ENCODE measurements at regions not wholly inside any gene's neighbourhood (a gene's known extent, or its start where the extent isn't known, plus 50 kb on each side); places are given as distances from the start of the nearest gene placed in this dataset.
"Not testable (repeated sequence)": the region's sequence is repeated elsewhere in the genome, so short reads cannot be mapped to it uniquely, and the experiment has no call there.

DNA sequence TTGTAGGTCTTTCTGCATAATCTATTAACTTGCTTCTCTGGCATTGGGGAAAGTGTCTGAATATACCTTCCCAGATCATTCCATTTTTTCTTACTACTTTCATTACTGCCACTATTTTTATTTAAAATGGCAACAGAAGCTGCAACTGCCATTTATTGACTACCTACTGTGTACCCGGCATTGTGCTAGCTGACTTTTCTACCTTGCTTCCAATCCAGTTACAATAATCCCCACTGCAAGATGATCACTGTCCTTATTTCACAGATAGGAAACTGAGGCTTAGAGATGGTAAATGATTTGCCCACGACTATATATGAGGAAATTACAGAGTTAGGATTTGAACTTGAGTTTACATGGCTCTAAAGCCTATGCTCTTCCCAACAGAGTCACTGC, 129.0 kb downstream of the MAP3K7 start:
- no peak for ATAC-seq (replicated peaks in 1 of 4)
- peak overlapping the region; percentile 93 for H3K27ac Mint-ChIP-seq

DNA sequence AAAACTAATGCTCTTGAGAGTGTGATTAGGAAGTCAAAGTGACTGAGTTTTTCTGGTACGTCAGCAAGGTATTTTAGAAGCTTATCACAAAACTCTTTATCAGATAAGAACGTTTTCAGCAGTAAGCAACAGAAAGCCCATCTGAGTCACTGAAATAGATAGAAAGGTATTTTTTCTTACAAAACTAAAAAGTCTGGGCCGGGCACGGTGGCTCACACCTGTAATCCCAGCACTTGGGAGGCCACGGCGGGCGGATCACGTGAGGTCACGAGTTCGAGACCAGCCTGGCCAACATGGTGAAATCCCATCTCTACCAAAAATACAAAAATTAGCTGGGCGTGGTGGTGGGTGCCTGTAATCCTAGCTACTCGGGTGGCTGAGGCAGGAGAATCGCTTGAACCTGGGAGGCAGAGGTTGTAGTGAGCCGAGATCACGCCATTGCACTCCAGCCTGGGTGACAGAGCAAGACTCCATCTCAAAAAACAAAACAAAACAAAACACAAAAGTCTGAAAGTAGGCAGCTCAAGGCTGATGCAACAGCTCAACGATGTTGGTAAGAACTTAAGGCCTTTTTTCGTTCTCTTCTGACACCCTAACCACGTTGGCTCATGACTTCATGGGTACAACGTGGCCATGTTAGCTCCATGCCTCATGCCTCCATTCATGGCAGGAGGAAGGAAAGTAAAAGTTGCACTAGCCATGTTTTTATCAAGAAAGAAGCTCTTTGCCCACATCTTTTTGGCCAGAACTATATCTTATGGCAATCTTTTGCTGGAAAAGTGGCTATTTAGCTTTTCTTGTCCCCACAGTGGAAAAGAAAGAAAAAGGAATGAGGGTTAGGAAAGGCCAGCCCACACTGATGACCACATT, 129.6 kb downstream of the MAP3K7 start:
- H3K27ac Mint-ChIP-seq, result peak overlapping the region; percentile 93
- not testable (repeated sequence) for H3K9me3 ChIP-seq; H3K36me3 ChIP-seq (ENCODE audit: control insufficient read depth in 2 of 2, extremely low read depth in 1 of 2, insufficient read depth in 1 of 2, low read length in 1 of 2); H3K9me3 Mint-ChIP-seq; H3K4me3 Mint-ChIP-seq; H3K27ac ChIP-seq (ENCODE audit: low read length); H3K4me3 ChIP-seq (ENCODE audit: control insufficient read depth in 1 of 2, extremely low read depth in 1 of 2, low read length in 1 of 2); H3K27me3 Mint-ChIP-seq; H3K27me3 ChIP-seq (replicated peaks in 1 of 2; ENCODE audit: control insufficient read depth in 2 of 2, extremely low read depth in 1 of 2, insufficient read depth in 2 of 2, low read length in 1 of 2); DNase-seq; H3K36me3 Mint-ChIP-seq
- peaks cover 2 to 26% of the 10 kb centered on the region in 2 experiments for H3K4me1 ChIP-seq (ENCODE audit: control insufficient read depth in 1 of 2, extremely low read depth in 1 of 2, insufficient read depth in 2 of 2, low read length in 2 of 2)
- WGBS (ENCODE audit: insufficient coverage), result 99% methylated on average over 9 of the region's 19 CpGs
- CTCF ChIA-PET, result interaction anchor here in 1 of 2 donors (1.5 to 1.6 kb wide), 2 partner anchors 64 to 517 kb away, joined by 4 to 8 read pairs; no protein-coding TSS in a partner anchor
- H3K4me1 Mint-ChIP-seq, result peaks cover 38 to 50% (median 39%) of the 10 kb centered on the region in 3 donors
- ATAC-seq (replicated peaks in 1 of 4), result peak in 1 of 4 experiments; percentile 37
- POLR2A ChIA-PET, result interaction anchor here in 1 of 2 donors (0.6 kb wide), 2 partner anchors 152 to 700 kb away, joined by 3 to 6 read pairs; no protein-coding TSS in a partner anchor

More for the DNA sequence above, 129.0 kb downstream of the MAP3K7 start:
- H3K4me3 ChIP-seq (ENCODE audit: control insufficient read depth in 1 of 2, extremely low read depth in 1 of 2, low read length in 1 of 2), result no peak overlapping the region
- no peak for DNase-seq
- no peaks in the 10 kb centered on the region for H3K36me3 ChIP-seq (ENCODE audit: control insufficient read depth in 2 of 2, extremely low read depth in 1 of 2, insufficient read depth in 1 of 2, low read length in 1 of 2)
- H3K4me1 Mint-ChIP-seq, result peaks cover 43 to 55% (median 44%) of the 10 kb centered on the region in 3 donors
- H3K27me3 ChIP-seq (replicated peaks in 1 of 2; ENCODE audit: control insufficient read depth in 2 of 2, extremely low read depth in 1 of 2, insufficient read depth in 2 of 2, low read length in 1 of 2), result no peaks in the 10 kb centered on the region
- H3K27ac ChIP-seq (ENCODE audit: low read length), result no peak overlapping the region
- peak overlapping the region in 2 of 3 donors; percentile 62 to 73 for H3K4me3 Mint-ChIP-seq
- H3K9me3 ChIP-seq, result no peaks in the 10 kb centered on the region
- CTCF ChIA-PET, result interaction anchor here in 1 of 2 donors (1.5 kb wide), 1 partner anchor 20 kb away, joined by 3 read pairs; no protein-coding TSS in a partner anchor
- H3K9me3 Mint-ChIP-seq, result no peaks in the 10 kb centered on the region
- H3K27me3 Mint-ChIP-seq, result no peaks in the 10 kb centered on the region
- POLR2A ChIA-PET, result interaction anchor here in 1 of 2 donors (0.6 kb wide), 1 partner anchor 701 kb away, joined by 6 read pairs; no protein-coding TSS in a partner anchor
- H3K36me3 Mint-ChIP-seq, result no peaks in the 10 kb centered on the region
- 100% methylated on average over 1 of the region's 2 CpGs for WGBS (ENCODE audit: insufficient coverage)
- peaks cover 2 to 29% of the 10 kb centered on the region in 2 experiments for H3K4me1 ChIP-seq (ENCODE audit: control insufficient read depth in 1 of 2, extremely low read depth in 1 of 2, insufficient read depth in 2 of 2, low read length in 2 of 2)

DNA sequence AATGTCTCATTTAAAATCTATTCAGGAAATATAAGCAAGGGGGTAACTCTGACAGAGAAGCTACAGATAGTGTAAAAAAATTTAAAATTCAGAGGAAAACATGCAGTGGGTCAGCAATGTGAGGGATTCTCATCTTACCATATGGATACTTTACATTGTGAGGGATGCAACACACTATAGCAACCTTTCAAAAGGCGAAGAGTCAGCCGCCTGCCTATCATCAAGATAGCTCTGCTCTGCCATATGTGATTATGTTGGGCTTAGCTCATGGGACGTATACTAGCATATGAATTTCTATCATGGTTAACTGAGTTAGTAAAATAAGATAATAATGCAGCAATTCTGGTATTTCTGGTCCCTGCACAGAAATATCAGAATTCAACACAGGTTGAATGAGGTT, 130.9 kb downstream of the MAP3K7 start:
- no peaks in the 10 kb centered on the region for H3K27me3 Mint-ChIP-seq
- no peaks in the 10 kb centered on the region for H3K9me3 ChIP-seq
- no peak overlapping the region for H3K27ac Mint-ChIP-seq
- H3K4me1 ChIP-seq (ENCODE audit: control insufficient read depth in 1 of 2, extremely low read depth in 1 of 2, insufficient read depth in 2 of 2, low read length in 2 of 2), result peaks cover 2 to 26% of the 10 kb centered on the region in 2 experiments
- ATAC-seq (replicated peaks in 1 of 4), result no peak
- H3K4me3 ChIP-seq (ENCODE audit: control insufficient read depth in 1 of 2, extremely low read depth in 1 of 2, low read length in 1 of 2), result no peak overlapping the region
- no peaks in the 10 kb centered on the region for H3K9me3 Mint-ChIP-seq
- ChIA-PET CTCF (interaction anchor here (0.5 to 1.6 kb wide), 6 partner anchors 25 to 532 kb away, joined by 3 to 8 read pairs (median 4); no protein-coding TSS in a partner anchor), POLR2A (no interaction called here)
- no CpG with 5 or more reads among the region's 3 CpGs for WGBS (ENCODE audit: insufficient coverage)
- DNase-seq, result no peak
- no peak overlapping the region for H3K27ac ChIP-seq (ENCODE audit: low read length)
- H3K4me3 Mint-ChIP-seq, result no peak overlapping the region
- no peaks in the 10 kb centered on the region for H3K27me3 ChIP-seq (replicated peaks in 1 of 2; ENCODE audit: control insufficient read depth in 2 of 2, extremely low read depth in 1 of 2, insufficient read depth in 2 of 2, low read length in 1 of 2)
- peaks cover 29 to 43% (median 36%) of the 10 kb centered on the region in 3 donors for H3K4me1 Mint-ChIP-seq
- no peaks in the 10 kb centered on the region for H3K36me3 ChIP-seq (ENCODE audit: control insufficient read depth in 2 of 2, extremely low read depth in 1 of 2, insufficient read depth in 1 of 2, low read length in 1 of 2)
- H3K36me3 Mint-ChIP-seq, result no peaks in the 10 kb centered on the region

DNA sequence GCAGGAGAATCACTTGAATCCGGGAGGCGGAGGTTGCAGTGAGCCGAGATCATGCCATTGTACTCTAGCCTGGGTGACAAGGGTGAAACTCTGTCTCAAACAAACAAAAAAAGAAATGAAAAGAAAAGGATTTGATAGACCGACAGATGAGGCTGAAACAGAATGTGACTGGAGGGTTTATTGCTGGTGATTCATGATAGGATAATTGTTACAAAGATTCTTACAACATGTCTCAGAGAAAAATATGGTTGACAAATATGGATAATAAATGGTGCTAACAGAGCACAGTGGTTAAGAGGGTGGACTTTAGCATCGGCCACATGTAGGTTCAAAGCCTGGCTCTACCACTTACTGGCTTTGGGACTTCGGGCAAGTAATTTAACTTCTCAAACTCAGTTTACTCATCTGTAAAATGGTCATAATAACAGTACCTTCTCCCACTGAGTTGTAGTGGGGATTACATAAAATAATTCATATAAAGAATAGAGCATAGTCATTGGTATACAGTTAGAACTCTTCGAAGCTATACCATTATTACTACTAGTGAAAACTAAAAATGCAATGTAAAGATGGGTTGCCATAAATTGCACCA, 131.9 kb downstream of the MAP3K7 start:
- Mint-ChIP-seq H3K4me3 (no peak overlapping the region), H3K36me3 (no peaks in the 10 kb centered on the region), H3K27me3 (no peaks in the 10 kb centered on the region), H3K4me1 (peaks cover 20 to 34% (median 28%) of the 10 kb centered on the region in 3 donors), H3K9me3 (no peaks in the 10 kb centered on the region), H3K27ac (no peak overlapping the region)
- POLR2A ChIA-PET, result interaction anchor here in 1 of 2 donors (0.6 kb wide), 1 partner anchor 164 kb away, joined by 5 read pairs; no protein-coding TSS in a partner anchor
- Histone ChIP-seq H3K4me1 (ENCODE audit: control insufficient read depth in 1 of 2, extremely low read depth in 1 of 2, insufficient read depth in 2 of 2, low read length in 2 of 2) (peaks cover 0 to 18% of the 10 kb centered on the region in 2 experiments), H3K4me3 (ENCODE audit: control insufficient read depth in 1 of 2, extremely low read depth in 1 of 2, low read length in 1 of 2) (no peak overlapping the region), H3K27ac (ENCODE audit: low read length) (no peak overlapping the region), H3K27me3 (replicated peaks in 1 of 2; ENCODE audit: control insufficient read depth in 2 of 2, extremely low read depth in 1 of 2, insufficient read depth in 2 of 2, low read length in 1 of 2) (no peaks in the 10 kb centered on the region), H3K9me3 (no peaks in the 10 kb centered on the region), H3K36me3 (ENCODE audit: control insufficient read depth in 2 of 2, extremely low read depth in 1 of 2, insufficient read depth in 1 of 2, low read length in 1 of 2) (no peaks in the 10 kb centered on the region)
- 92% methylated on average over 2 of the region's 7 CpGs for WGBS (ENCODE audit: insufficient coverage)
- DNase-seq (no peak), ATAC-seq (replicated peaks in 1 of 4) (no peak)
- CTCF ChIA-PET, result no interaction called here

DNA sequence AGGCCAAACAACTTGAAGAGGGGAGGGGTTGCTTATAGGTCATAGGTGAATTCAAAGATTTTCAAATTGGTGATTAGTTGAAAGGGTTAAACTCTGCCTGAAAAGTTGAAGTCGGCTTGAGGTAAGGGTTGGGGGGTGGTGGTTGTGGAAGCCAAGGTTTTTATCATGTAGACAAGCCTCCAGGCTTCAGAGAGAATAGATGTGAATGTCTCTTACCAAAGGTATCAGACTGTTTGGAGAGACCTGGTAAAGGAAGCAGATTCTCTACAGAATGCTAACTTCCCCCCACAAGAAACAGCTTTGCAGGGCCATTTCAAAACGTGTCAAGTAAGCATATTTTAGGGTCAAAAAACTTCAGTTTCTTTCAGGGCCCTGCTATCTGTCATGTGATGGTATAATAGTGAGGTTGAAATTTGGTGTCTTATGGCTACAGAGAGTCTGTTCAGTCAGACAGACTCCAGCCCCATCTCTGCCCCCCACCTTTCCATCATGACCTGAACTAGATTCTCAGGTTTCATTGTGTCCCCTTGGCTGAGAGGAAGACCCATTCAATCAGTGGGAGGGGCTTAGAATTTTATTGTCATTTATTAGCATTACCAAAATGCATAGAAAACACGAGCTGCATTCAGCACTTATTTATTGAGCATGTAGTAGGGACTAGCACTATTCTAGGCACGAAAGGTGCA, 136.5 kb downstream of the MAP3K7 start:
- WGBS (ENCODE audit: insufficient coverage), result 67% methylated on average over 3 of the region's 4 CpGs
- ChIA-PET CTCF (interaction anchor here in 1 of 2 donors (1.5 kb wide), 1 partner anchor 27 kb away, joined by 3 read pairs; no protein-coding TSS in a partner anchor), POLR2A (no interaction called here)

DNA sequence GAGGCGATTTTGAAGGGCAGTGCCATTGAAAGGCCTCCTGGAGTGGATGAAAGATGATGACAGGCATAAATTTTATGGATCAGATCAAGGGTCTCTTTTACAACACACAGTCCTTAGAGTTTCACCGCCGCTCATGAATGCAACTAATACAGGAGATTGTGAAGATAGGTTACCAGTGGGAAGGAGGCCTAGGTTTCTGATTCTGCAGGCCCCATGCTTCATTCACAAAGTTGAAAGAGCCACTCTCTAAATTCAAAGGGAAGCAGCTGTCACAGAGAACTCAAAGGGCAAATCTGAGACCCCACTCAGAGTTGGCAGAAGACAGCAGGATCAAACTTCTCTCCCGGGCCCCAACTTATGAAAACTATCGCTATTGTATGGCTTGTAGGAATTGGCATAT, 137.6 kb downstream of the MAP3K7 start:
- H3K9me3 Mint-ChIP-seq, result no peaks in the 10 kb centered on the region
- Histone ChIP-seq H3K27ac (ENCODE audit: low read length) (no peak overlapping the region), H3K36me3 (ENCODE audit: control insufficient read depth in 2 of 2, extremely low read depth in 1 of 2, insufficient read depth in 1 of 2, low read length in 1 of 2) (no peaks in the 10 kb centered on the region), H3K27me3 (replicated peaks in 1 of 2; ENCODE audit: control insufficient read depth in 2 of 2, extremely low read depth in 1 of 2, insufficient read depth in 2 of 2, low read length in 1 of 2) (no peaks in the 10 kb centered on the region), H3K9me3 (no peaks in the 10 kb centered on the region), H3K4me1 (ENCODE audit: control insufficient read depth in 1 of 2, extremely low read depth in 1 of 2, insufficient read depth in 2 of 2, low read length in 2 of 2) (no peaks in the 10 kb centered on the region), H3K4me3 (ENCODE audit: control insufficient read depth in 1 of 2, extremely low read depth in 1 of 2, low read length in 1 of 2) (no peak overlapping the region)
- ATAC-seq (replicated peaks in 1 of 4) (no peak), DNase-seq (no peak)
- POLR2A ChIA-PET, result no interaction called here
- no peak overlapping the region for H3K4me3 Mint-ChIP-seq
- H3K36me3 Mint-ChIP-seq, result no peaks in the 10 kb centered on the region
- CTCF ChIA-PET, result interaction anchor here in 1 of 2 donors (1.5 kb wide), 1 partner anchor 28 kb away, joined by 3 read pairs; no protein-coding TSS in a partner anchor
- no peak overlapping the region for H3K27ac Mint-ChIP-seq
- peaks cover 9 to 13% (median 12%) of the 10 kb centered on the region in 3 donors for H3K4me1 Mint-ChIP-seq
- no peaks in the 10 kb centered on the region for H3K27me3 Mint-ChIP-seq
- WGBS (ENCODE audit: insufficient coverage), result 60% methylated on average over 1 of the region's 5 CpGs

More for the DNA sequence above, 136.5 kb downstream of the MAP3K7 start:
- H3K9me3 Mint-ChIP-seq, result no peaks in the 10 kb centered on the region
- no peaks in the 10 kb centered on the region for H3K27me3 ChIP-seq (replicated peaks in 1 of 2; ENCODE audit: control insufficient read depth in 2 of 2, extremely low read depth in 1 of 2, insufficient read depth in 2 of 2, low read length in 1 of 2)
- no peak for DNase-seq
- H3K36me3 ChIP-seq (ENCODE audit: control insufficient read depth in 2 of 2, extremely low read depth in 1 of 2, insufficient read depth in 1 of 2, low read length in 1 of 2), result no peaks in the 10 kb centered on the region
- H3K4me3 ChIP-seq (ENCODE audit: control insufficient read depth in 1 of 2, extremely low read depth in 1 of 2, low read length in 1 of 2), result no peak overlapping the region
- no peaks in the 10 kb centered on the region for H3K27me3 Mint-ChIP-seq
- no peaks in the 10 kb centered on the region for H3K9me3 ChIP-seq
- H3K4me3 Mint-ChIP-seq, result no peak overlapping the region
- H3K36me3 Mint-ChIP-seq, result no peaks in the 10 kb centered on the region
- H3K27ac Mint-ChIP-seq, result no peak overlapping the region
- no peaks in the 10 kb centered on the region for H3K4me1 ChIP-seq (ENCODE audit: control insufficient read depth in 1 of 2, extremely low read depth in 1 of 2, insufficient read depth in 2 of 2, low read length in 2 of 2)
- no peak overlapping the region for H3K27ac ChIP-seq (ENCODE audit: low read length)
- H3K4me1 Mint-ChIP-seq, result peaks cover 0 to 4% (median 3%) of the 10 kb centered on the region in 3 donors
- no peak for ATAC-seq (replicated peaks in 1 of 4)

Data from T-cell (primary cell).